ENCODE measurements at regions not wholly inside any gene's neighbourhood (a gene's known extent, or its start where the extent isn't known, plus 50 kb on each side); places are given as distances from the start of the nearest gene placed in this dataset.

GRCh38 chr4:125393825-125394224 is 79.1 kb downstream of the FAT4 start:
- Histone ChIP-seq H3K27me3 (ENCODE audit: control insufficient read depth, insufficient read depth, low read length) (no peaks in the 10 kb centered on the region), H3K4me2 (ENCODE audit: low read length) (no peak overlapping the region), H3K4me1 (ENCODE audit: control insufficient read depth, insufficient read depth, low read length) (peaks cover 31% of the 10 kb centered on the region), H3K36me3 (ENCODE audit: insufficient read depth, low read length) (no peaks in the 10 kb centered on the region), H3K9me3 (replicated peaks; ENCODE audit: low read length) (no peaks in the 10 kb centered on the region), H3K4me3 (ENCODE audit: low read length) (no peak overlapping the region), H3K9ac (ENCODE audit: low read depth, low read length) (no peak overlapping the region)

GRCh38 chr4:125397226-125397625 is 82.5 kb downstream of the FAT4 start:
- no peak overlapping the region for H3K4me2 ChIP-seq (ENCODE audit: low read length)
- H3K9ac ChIP-seq (ENCODE audit: low read depth, low read length): no peak overlapping the region
- H3K4me3 ChIP-seq (ENCODE audit: low read length): no peak overlapping the region
- H3K9me3 ChIP-seq (replicated peaks; ENCODE audit: low read length): no peaks in the 10 kb centered on the region
- H3K36me3 ChIP-seq (ENCODE audit: insufficient read depth, low read length): peaks cover 3% of the 10 kb centered on the region
- no peaks in the 10 kb centered on the region for H3K27me3 ChIP-seq (ENCODE audit: control insufficient read depth, insufficient read depth, low read length)
- peaks cover 13% of the 10 kb centered on the region for H3K4me1 ChIP-seq (ENCODE audit: control insufficient read depth, insufficient read depth, low read length)

- Histone ChIP-seq H3K4me3 (ENCODE audit: low read length) (no peak overlapping the region), H3K36me3 (ENCODE audit: insufficient read depth, low read length) (peaks cover 3% of the 10 kb centered on the region), H3K4me1 (ENCODE audit: control insufficient read depth, insufficient read depth, low read length) (peaks cover 9% of the 10 kb centered on the region), H3K9me3 (replicated peaks; ENCODE audit: low read length) (no peaks in the 10 kb centered on the region), H3K9ac (ENCODE audit: low read depth, low read length) (no peak overlapping the region), H3K4me2 (ENCODE audit: low read length) (no peak overlapping the region), H3K27me3 (ENCODE audit: control insufficient read depth, insufficient read depth, low read length) (no peaks in the 10 kb centered on the region)
Measured at GRCh38 chr4:125398263-125399002, 83.7 kb downstream of the FAT4 start.

DNA sequence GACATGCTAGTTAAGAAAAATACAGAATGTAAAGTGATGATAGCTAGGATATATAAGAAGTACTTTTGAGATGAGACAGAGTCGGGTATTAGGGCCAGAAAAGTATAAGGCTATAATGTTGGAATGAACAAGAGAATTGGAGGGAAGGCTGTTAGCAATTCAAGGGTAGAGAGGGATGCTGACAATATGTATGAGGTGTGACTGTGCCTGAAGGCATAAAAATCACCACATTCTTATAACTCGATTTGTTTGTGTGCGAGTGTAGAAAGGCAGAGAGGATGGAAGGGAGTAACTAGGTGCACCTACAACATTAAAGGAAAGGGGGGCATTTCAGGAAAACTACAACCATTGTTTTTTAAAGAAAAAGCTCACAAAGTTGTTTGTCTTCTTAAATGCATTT is 86.0 kb downstream of the FAT4 start:
- H3K9ac ChIP-seq (ENCODE audit: low read depth, low read length): no peak overlapping the region
- H3K4me1 ChIP-seq (ENCODE audit: control insufficient read depth, insufficient read depth, low read length): no peaks in the 10 kb centered on the region
- no peak overlapping the region for H3K4me3 ChIP-seq (ENCODE audit: low read length)

DNA sequence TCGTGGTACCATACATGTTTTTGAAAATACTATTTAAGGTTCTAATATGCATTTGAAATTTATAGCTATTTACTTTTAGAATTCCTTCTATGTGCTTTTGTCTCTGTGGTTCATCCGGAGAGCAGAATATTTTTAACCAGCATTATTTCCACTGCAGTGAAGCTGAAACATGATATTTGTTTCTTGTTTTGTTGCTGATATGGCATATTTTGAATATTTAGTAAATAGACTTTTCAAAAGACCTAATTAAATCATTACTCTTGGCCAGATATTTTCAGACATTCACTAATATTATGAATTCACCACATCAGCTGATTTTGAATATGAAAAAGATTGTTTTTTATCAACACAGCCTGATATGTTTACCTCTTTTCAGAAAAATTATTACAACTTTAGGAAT is 87.0 kb downstream of the FAT4 start:
- Histone ChIP-seq H3K4me2 (ENCODE audit: low read length) (no peak overlapping the region), H3K4me3 (ENCODE audit: low read length) (no peak overlapping the region), H3K9ac (ENCODE audit: low read depth, low read length) (no peak overlapping the region), H3K4me1 (ENCODE audit: control insufficient read depth, insufficient read depth, low read length) (no peaks in the 10 kb centered on the region), H3K27me3 (ENCODE audit: control insufficient read depth, insufficient read depth, low read length) (no peaks in the 10 kb centered on the region), H3K9me3 (replicated peaks; ENCODE audit: low read length) (no peaks in the 10 kb centered on the region), H3K36me3 (ENCODE audit: insufficient read depth, low read length) (peaks cover 6% of the 10 kb centered on the region)

More for the DNA sequence above, 86.0 kb downstream of the FAT4 start:
- Histone ChIP-seq H3K36me3 (ENCODE audit: insufficient read depth, low read length) (peaks cover 3% of the 10 kb centered on the region), H3K27me3 (ENCODE audit: control insufficient read depth, insufficient read depth, low read length) (no peaks in the 10 kb centered on the region), H3K9me3 (replicated peaks; ENCODE audit: low read length) (no peaks in the 10 kb centered on the region), H3K4me2 (ENCODE audit: low read length) (no peak overlapping the region)

DNA sequence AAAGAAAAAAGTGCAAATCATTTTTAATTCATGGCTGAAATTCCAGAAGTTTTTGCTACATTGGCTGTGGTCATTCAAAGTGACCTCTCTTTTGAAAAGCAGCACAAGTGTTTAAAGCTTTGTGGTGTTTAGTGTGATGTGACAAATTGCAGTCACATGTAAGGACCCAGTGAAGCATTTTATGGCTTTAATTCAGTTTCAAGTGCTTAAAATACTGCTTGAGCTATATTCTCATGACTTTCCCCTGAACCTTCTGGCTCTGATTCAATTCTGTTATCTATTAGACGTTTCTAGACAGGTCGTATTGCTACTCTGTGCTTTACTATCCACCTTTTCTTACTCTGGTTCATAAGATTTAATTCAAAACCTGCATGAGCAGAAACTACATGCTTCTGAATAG is 105.8 kb downstream of the FAT4 start:
- Histone ChIP-seq H3K27me3 (ENCODE audit: control insufficient read depth, insufficient read depth, low read length) (no peaks in the 10 kb centered on the region), H3K4me1 (ENCODE audit: control insufficient read depth, insufficient read depth, low read length) (no peaks in the 10 kb centered on the region), H3K9me3 (replicated peaks; ENCODE audit: low read length) (no peaks in the 10 kb centered on the region), H3K9ac (ENCODE audit: low read depth, low read length) (no peak overlapping the region), H3K4me2 (ENCODE audit: low read length) (no peak overlapping the region), H3K4me3 (ENCODE audit: low read length) (no peak overlapping the region), H3K36me3 (ENCODE audit: insufficient read depth, low read length) (peaks cover 31% of the 10 kb centered on the region)

GRCh38 chr4:125421547-125421946 is 106.8 kb downstream of the FAT4 start:
- H3K4me1 ChIP-seq (ENCODE audit: control insufficient read depth, insufficient read depth, low read length): no peaks in the 10 kb centered on the region
- no peaks in the 10 kb centered on the region for H3K27me3 ChIP-seq (ENCODE audit: control insufficient read depth, insufficient read depth, low read length)
- no peak overlapping the region for H3K4me3 ChIP-seq (ENCODE audit: low read length)
- peaks cover 24% of the 10 kb centered on the region for H3K36me3 ChIP-seq (ENCODE audit: insufficient read depth, low read length)
- H3K9me3 ChIP-seq (replicated peaks; ENCODE audit: low read length): no peaks in the 10 kb centered on the region
- no peak overlapping the region for H3K9ac ChIP-seq (ENCODE audit: low read depth, low read length)
- no peak overlapping the region for H3K4me2 ChIP-seq (ENCODE audit: low read length)

DNA sequence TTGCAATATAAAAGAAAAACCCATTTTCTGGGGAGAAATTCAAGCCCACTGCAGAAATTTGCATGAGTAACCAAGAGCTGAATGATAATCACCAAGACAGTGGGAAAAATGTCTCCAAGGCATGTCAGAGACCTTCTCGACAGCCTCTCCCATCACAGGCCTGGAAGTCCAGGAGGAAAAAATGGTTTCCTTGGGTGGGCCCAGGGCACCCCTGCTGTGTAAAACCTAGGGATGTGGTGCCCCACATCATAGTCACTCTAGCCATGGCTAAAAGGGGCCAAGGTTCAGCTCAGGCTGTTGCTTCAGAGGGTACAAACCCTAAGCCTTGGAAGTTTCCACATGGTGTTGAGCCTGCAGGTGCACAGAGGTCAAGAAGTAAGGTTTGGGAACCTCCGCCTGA is 108.4 kb downstream of the FAT4 start:
- Histone ChIP-seq H3K4me2 (ENCODE audit: low read length) (no peak overlapping the region), H3K27me3 (ENCODE audit: control insufficient read depth, insufficient read depth, low read length) (no peaks in the 10 kb centered on the region), H3K4me3 (ENCODE audit: low read length) (no peak overlapping the region), H3K4me1 (ENCODE audit: control insufficient read depth, insufficient read depth, low read length) (no peaks in the 10 kb centered on the region), H3K9ac (ENCODE audit: low read depth, low read length) (no peak overlapping the region), H3K9me3 (replicated peaks; ENCODE audit: low read length) (no peaks in the 10 kb centered on the region), H3K36me3 (ENCODE audit: insufficient read depth, low read length) (peaks cover 14% of the 10 kb centered on the region)

- no peaks in the 10 kb centered on the region for H3K27me3 ChIP-seq (ENCODE audit: control insufficient read depth, insufficient read depth, low read length)
- H3K9me3 ChIP-seq (replicated peaks; ENCODE audit: low read length): no peaks in the 10 kb centered on the region
- no peaks in the 10 kb centered on the region for H3K36me3 ChIP-seq (ENCODE audit: insufficient read depth, low read length)
- no peak overlapping the region for H3K4me3 ChIP-seq (ENCODE audit: low read length)
- no peak overlapping the region for H3K4me2 ChIP-seq (ENCODE audit: low read length)
- no peak overlapping the region for H3K9ac ChIP-seq (ENCODE audit: low read depth, low read length)
- H3K4me1 ChIP-seq (ENCODE audit: control insufficient read depth, insufficient read depth, low read length): peaks cover 5% of the 10 kb centered on the region
Measured at GRCh38 chr4:125428832-125429231, 114.1 kb downstream of the FAT4 start.

DNA sequence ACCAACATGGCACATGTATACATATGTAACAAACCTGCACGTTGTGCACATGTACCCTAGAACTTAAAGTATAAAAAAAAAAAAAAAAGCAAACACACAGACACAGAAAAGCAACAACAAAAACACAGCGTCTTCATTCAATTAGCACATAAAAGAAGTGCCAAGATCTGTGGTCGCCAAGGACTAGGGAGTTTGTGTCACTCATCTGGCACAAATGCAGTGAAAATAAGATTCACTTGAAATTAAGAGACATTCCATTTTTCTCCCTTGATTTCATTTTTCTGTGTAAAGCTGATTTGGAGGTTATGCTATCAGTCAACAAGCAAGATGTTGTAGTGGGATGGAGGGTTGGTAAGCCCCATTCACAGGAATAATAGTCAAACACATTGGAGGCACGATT is 115.3 kb downstream of the FAT4 start:
- no peaks in the 10 kb centered on the region for H3K9me3 ChIP-seq (replicated peaks; ENCODE audit: low read length)
- no peak overlapping the region for H3K4me3 ChIP-seq (ENCODE audit: low read length)
- H3K4me2 ChIP-seq (ENCODE audit: low read length): no peak overlapping the region
- peaks cover under 1% of the 10 kb centered on the region for H3K36me3 ChIP-seq (ENCODE audit: insufficient read depth, low read length)
- no peaks in the 10 kb centered on the region for H3K27me3 ChIP-seq (ENCODE audit: control insufficient read depth, insufficient read depth, low read length)
- H3K9ac ChIP-seq (ENCODE audit: low read depth, low read length): no peak overlapping the region
- H3K4me1 ChIP-seq (ENCODE audit: control insufficient read depth, insufficient read depth, low read length): peaks cover 5% of the 10 kb centered on the region

GRCh38 chr4:125432078-125432477 is 117.3 kb downstream of the FAT4 start:
- Histone ChIP-seq H3K27me3 (ENCODE audit: control insufficient read depth, insufficient read depth, low read length) (no peaks in the 10 kb centered on the region), H3K36me3 (ENCODE audit: insufficient read depth, low read length) (peaks cover 7% of the 10 kb centered on the region), H3K4me2 (ENCODE audit: low read length) (no peak overlapping the region), H3K9me3 (replicated peaks; ENCODE audit: low read length) (no peaks in the 10 kb centered on the region), H3K4me1 (ENCODE audit: control insufficient read depth, insufficient read depth, low read length) (peaks cover 5% of the 10 kb centered on the region), H3K9ac (ENCODE audit: low read depth, low read length) (no peak overlapping the region), H3K4me3 (ENCODE audit: low read length) (no peak overlapping the region)

DNA sequence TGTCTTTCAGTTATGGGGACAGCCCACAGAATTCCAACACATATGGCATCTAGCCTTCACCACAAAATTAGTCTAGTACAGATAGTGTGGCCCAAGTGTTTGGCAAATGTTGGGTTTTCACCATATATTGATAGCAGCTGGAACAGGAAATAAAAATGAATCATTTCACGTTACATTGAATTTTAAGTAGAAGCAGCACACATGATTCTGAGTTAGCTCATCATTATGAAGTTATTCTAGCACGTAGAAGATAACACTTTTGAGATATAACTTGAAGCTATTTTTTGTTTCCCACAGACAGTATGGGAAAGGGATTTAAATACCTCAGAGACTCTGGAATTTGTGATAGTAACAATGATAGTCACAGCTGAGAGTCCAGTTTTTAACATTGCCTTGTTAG is 118.7 kb downstream of the FAT4 start:
- H3K4me2 ChIP-seq (ENCODE audit: low read length): peak overlapping the region; percentile 11
- H3K36me3 ChIP-seq (ENCODE audit: insufficient read depth, low read length): peaks cover 7% of the 10 kb centered on the region
- no peaks in the 10 kb centered on the region for H3K9me3 ChIP-seq (replicated peaks; ENCODE audit: low read length)
- H3K4me3 ChIP-seq (ENCODE audit: low read length): no peak overlapping the region
- no peak overlapping the region for H3K9ac ChIP-seq (ENCODE audit: low read depth, low read length)
- no peaks in the 10 kb centered on the region for H3K27me3 ChIP-seq (ENCODE audit: control insufficient read depth, insufficient read depth, low read length)
- peaks cover 5% of the 10 kb centered on the region for H3K4me1 ChIP-seq (ENCODE audit: control insufficient read depth, insufficient read depth, low read length)

Data from skeletal muscle satellite cell (primary cell).